Putamen (tissue), 1 donor: ENCODE measurements at regions not wholly inside any gene's neighbourhood (a gene's known extent, or its start where the extent isn't known, plus 50 kb on each side); places are given as distances from the start of the nearest gene placed in this dataset.
A peak's percentile ranks its signal among the peaks of the same experiment; 100 is the strongest.

ENCODE experiments used
- DNase-seq: peaks from one replicate; pipeline ENCODE4 v3.0.0-alpha.2; 2016; ENCODE audit warnings: low spot score

DNA sequence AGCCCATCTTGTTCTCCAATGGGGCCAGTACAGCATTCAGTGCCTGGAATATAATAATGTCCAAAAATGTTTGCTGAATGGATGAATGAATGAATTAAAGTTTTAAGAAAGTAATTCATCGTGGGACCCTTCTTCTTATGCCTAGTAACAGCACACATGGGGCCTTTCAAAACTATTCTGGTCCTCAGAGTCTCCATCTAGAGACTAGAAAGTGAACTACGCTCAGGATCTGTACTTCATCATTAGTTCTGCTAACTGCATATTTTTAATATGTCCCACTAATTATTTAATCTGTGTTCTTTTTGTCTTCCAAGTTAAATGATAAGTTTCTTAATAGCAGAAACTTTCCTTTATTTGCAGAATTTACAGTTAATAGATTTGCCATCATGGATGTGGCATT lies 172.5 kb downstream of the SMAD2 start:
- DNase-seq = no peak

DNA sequence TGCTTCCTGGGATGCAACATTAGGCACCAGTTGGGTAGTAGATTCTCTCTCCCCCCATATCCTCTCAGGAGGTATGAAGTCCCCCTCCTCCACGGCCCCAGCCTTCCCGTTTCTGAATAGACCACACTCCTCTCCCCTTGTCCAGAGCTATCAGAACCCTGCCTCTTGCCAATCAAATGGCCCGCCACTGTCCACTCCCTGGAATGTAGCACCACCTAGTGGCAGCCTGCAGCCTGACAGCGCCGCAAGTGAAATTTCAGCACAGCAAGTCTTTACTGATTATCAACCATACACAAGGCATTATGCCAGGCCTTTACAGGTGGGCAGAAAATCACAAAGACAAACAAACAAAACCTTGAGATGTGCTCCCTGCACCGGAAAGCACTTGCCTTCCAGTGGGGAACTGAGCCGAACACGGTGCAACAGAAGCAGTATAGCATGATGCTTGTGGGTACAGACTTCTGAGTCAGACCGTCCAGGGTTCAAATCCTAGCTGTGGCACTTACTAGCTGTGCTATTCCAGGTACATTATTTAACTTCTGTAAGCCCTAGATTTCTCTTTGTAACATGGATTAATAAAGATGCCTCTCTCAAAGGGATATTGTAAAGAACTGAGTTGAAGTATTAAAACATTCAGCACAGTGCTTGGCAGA lies 174.0 kb downstream of the SMAD2 start:
- peak; percentile 15 for DNase-seq

DNA sequence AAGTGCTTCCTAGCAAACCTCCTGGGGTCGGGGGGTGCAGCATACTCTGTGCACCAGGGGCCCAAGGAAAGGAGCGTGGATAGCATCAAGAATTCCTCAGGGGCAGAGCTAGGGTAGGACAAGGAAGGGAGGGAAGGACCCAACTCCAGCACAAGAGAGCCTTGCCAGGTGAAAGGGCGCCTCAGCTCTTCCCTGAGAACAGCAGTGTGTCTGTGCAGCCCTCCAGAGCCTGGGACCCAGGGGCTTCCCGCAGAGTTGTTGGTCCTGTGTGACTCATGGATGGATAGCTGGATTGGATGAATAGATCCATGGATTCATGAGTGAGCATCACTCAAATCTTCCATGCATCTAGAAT lies 175.4 kb downstream of the SMAD2 start:
- DNase-seq = no peak

DNA sequence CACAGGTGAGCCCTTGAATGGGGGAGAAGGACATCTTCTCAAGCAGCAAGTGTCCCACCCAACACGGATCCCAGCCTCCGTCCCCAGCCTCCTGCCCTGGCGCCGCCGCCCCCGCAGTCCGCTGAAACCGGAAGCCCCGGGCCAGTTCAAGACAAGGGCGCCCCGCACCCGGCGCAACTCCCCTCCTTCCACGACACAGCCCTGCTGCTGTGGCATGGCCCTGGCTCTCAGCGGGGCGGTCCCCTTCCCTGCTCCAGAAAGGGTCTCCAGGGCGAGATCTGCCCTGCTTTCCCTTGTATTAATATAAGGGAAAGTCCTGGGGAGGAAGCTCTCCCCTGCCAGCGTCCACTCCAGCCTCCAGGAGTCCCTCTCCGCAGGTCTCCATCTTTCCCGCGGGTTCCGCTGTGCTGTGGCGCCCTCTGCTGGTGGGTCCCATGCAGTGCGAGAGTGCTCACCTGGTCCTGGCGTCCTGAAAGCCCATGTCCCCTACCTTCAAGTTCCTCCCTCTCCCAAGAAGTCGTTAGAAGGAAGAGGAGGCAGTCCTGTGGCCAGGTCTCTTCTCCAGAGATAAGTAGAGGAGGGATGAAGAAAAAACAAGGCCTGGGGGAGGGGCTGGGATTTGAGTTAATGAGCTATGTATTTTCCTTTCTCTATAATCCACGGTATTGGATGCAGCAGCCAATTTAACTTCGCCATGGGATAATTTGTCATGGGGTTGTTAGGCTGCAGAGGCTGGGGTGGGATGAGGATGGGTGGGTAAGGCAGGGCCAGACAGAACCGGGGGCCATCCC lies 176.0 kb downstream of the SMAD2 start:
- no peak for DNase-seq

DNA sequence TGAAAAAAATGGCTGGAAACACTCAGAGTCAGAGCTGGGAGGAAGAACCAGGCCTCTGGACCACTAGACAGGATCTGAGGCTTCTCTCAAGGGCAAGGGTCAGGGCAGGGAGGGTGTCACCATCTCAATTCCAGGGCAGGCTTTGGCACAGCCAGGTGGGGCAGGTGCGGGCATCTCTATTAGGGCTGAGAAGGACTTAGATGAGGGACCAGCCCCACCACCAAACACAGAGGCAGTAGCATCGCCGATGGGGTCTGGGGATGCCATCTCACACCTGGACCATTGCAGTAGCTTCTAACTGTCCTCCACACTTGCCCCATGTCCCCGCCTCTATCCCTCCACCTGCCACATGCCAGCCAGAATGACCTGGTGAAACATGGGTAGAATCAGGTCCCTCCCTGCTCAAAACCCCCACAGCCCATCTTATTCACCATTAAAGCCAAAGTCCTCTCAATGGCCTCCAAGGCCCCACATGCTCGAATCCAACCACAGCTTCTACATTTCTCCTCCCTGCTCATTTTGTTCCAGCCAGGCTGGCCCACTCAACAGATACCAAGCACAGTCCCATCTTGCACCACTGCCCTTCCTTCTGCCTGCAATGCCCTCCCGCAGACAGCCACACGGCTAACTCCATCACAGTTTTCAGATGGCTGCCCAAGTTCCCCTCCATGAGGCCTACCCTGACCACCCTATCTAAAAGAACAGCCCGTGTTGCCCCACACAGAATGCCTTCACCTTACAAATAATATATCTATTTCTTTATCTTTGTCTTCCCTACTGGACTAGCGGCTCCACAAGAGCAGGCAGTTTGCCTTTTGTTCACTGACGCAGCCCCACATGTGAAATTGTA lies 177.4 kb downstream of the SMAD2 start:
- no peak for DNase-seq

DNA sequence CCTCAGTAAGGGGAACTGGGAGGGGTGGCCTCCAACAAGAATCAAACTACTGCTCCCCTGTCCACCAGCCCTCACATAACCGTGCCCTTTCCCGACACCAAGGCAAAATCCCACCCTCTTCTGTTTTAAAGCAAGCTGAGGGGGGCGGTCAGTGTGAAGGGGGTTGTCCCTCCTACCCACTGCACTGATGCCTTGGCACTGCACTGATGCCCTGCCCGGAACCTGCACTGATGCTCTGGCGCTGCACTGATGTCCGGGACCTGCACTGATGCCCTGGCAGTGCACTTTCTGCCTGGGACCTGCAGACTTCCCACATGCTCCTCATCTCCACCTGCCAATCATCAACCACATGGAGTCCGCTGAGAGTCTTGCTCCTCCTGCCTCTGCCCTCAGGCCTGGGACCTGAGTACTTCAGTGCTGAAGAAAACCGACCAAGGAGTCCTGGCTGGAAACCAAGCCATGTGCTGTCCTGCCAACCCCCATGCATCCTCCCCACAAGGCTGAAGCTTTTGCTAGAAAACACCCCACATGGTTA lies 179.5 kb downstream of the SMAD2 start:
- DNase-seq = no peak

DNA sequence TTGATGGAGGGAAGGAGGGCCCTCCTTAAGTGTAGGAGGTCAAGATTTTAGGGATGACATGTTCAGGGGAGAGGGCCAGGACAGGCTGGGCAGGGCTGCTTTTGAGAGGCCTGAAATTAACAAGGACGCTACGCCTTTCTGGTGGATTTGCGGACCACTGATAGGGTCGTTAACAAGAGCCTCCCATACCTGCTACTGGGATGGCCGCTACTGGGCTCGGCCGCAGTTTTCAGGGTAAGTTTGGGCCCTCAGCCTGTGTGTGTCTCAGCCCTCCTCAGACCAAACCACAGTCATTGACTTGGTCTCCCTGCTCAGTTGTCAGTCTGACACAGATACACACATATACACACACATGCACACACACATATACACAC lies 180.9 kb downstream of the SMAD2 start:
- no peak for DNase-seq

DNA sequence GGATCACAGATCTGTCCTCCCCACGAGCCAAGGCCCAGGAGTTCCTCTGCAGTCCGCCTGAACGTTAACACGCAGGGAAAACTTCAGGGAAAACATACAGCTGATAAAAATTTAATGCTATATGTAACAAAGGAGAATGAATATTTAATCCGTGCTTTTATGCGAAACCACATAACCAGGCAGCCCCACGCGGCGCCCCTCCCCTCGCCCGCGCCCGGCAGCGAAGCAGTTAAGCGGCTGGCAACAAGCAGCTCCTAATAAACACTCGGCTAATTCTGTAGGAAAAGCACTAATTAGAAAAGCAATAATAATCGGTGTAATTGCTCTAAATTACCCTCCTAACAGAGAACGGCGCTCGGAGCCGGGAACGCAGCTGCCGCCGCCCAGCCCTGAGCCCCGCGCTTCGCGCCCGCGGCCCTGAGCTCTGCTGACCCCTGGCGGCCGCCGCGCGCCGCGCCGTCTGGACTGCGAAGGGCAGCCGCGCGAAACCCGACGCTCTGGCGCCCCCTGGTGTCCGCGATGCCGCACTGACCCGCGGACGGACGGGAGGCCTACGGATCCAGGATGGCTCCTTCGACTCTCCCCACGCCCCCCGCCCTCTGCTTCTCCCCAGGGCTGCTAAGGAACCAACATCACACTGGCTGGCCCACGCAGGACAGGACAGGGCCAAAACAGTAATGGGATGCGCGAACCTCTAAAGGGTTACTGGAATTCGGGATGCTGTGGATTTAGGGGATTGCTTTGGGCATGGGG lies 181.4 kb downstream of the SMAD2 start:
- DNase-seq = peak; percentile 55

DNA sequence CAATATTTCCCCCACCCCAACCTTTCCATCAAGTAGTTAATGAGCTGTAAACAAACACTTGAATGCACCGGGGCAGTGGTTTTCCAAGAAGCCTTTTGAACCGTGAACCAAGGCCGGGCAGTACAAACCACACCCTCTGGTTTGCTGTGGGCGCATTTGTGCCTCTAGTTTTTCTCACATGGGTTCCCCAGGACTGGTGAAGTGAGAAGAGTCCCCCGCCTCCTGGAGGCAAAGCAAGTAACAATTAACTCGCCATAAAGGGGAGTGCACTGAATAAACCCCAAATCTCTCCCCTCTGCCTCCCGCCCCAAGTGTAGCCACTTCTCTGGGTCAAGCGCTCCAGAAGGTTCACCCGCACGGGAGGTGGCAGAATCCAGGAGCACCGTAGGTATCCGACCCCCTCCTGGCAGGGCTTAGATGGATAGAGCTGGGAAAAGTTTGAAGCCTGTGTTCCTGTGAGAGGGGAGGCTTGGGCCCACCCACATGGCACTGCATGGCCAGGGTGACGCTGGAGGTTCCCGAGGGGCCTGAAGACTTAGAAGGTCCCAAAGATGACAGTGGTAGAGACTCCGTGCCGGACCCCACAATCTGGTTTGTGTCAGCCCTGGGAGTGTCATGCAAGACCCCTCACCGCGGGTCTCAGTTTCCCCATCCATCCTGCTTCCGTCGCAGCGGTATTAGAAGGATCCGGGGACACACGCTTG lies 182.2 kb downstream of the SMAD2 start:
- no peak for DNase-seq

DNA sequence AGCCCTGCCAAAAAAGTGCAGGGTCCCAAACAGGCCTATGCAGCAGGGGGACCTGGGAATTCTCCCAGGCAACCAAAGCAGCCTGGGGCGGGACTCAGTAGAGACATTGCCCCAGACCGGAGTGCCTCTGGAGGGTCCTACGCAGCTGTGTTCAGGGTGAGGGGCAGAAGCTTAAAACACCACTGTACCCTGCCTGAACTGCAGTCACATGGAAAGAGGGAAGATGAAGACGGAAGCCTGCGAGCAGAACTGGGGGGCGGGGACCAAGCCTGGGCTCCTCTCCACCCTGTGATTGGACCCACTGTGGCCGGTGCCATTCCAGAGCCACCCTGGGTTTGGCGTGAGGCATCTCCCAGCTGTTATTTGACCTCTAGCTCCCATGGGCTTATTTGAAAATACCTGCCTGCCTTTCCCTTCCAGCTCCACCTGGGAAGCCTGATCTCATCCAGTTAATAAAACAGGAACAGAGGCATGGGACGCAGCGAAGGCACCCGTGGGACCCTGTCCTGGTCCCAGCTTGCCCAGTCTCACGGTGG lies 183.1 kb downstream of the SMAD2 start:
- no peak for DNase-seq

DNA sequence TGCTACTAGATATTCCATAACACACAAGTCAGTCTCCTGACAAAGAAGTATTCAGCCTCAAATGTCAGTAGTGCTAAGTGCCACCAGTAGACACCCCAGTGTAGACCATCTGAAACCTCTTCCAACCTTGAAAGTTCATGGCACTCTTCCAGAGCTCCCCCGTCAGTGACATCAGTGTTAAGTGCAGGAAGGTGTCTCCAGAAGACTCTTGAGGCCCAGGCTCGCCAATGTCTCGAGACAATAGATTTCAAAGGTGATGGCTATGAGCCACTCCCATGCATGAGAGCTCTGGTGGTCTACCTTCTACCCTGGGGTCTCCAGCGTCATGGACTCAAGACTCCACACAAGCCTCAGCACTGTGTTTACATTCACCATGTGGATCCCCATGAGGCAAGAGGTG lies 183.8 kb downstream of the SMAD2 start:
- no peak for DNase-seq

DNA sequence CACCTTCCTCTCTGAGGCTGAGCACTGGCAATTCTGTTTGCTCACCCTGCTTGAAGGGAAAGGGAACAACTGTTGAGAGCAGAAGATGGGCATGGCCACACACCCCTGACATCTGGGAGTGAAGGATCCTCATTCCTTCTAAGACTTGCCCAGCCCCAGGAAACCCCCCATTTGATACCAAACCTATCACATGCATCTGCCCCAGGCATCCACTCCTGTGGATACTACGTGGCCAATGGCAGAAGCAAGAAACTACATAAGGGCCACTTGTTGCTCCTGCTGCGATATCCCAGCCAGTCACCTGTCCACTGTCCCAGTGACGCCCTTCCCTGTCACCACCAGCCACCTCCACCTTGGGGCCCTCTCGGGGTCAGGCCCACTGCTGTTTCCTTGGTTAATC lies 185.2 kb downstream of the SMAD2 start:
- DNase-seq = no peak

DNA sequence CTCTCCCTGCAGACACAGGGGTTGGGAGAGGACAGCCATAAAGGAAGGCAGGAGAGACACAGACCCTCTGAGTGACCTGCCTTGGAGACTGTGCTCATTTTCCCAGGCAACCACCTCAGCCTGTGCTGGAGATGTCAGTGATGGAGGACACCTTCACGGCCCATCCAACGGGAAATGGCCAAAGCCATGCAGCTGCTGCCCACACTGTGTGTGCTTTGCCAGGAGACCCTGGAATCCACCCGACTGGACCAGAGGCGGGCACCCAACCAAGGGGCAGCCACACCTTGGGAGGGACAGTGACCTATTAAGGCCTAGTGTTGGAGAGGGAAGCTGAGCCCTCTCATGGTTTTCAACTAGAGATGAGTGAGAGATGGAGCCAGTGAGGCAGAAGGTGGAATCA lies 192.5 kb downstream of the SMAD2 start:
- DNase-seq = no peak

DNA sequence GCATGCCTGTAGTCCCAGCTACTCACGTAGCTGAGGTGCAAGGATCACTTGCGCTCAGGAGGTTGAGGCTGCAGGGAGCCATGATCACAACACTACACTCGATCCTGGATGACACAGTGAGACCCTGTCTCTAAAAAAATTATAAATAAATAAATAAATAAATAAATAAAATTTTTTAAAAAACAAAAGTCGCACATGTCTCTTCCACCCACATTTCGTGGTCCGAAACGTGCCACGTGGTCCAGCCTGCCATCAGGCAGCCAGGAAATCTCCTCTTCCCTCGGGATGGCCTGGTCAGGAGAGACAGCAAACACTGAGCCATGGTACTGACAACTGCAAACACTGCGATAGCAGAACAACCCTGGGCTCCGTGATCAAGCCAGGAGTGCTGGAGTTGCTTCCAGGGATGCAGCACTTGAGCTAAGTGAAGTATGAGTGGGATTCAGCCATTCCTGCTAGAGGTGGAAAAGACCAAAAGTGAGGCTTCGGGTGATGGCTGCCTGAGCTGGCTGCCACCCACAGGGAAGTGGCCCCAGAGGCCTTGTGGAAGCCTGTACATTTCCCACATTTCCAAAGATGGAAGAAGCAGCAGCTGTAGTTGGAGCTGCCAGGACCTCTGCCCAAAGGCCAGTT lies 193.1 kb downstream of the SMAD2 start:
- no peak for DNase-seq

DNA sequence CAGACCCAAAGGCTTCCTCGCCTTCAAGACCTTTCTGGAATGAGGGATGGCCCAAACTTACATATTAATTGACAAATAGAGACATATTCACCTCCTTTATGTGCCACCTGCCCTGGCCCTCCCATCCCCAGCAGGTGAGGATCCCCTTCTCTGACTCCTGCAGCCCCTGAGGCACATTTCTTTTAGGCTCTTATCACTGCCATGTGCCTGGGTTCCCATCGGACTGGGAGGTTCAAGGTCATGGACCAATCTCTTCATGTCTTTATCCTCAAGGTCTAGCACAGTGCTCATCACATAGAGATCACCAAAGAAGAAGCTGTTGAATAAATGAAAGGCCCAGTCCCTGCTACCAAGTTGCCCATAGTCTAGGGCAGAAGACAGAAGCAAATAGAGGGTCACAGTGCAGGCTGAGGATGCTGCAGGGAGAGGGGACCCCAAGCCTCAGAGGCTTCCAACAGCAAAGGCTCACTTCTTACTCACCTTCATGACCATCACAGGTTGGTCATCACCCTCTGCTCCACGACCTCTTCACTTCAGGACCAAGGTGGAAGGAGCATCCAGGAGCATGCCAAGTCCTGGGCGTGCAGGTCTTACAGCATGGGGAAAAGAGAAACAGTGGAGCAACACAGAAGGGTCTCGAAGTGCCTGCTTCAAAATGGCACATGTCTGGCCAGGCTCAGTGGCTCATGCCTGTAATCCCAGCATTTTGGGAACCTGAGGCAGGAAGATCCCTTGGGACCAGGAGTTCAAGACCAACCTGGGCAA lies 193.9 kb downstream of the SMAD2 start:
- DNase-seq = no peak

DNA sequence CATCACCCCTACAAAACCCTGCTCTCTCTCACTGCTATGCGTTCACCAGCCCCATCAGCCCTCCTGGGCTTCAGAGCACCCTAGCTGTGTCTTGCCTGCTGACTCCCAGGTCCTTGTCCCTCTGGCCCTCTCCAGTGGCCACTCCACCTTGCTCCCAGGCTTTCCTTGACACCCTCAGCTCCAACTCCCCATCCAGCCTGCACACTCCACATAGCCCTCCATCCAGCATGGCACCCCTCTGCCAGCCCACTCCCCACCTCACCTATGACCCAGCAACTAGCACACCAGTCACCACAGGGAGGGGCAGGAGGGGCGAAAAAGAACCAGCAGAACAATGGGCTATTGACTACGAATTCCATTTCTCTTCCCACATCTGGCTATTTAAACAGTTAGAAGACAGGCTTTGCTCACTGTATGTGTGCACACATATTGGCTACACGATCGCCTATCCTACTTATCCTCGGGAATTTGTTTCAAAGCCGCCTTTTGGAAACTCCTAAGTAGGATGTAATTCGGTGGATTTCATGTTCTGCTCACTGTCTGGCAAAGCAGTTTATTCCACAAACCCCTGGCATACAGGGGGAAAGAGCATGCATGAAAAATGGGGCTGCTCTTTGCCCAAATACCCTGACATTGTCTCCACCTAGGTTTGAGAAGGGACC lies 195.3 kb downstream of the SMAD2 start:
- no peak for DNase-seq

DNA sequence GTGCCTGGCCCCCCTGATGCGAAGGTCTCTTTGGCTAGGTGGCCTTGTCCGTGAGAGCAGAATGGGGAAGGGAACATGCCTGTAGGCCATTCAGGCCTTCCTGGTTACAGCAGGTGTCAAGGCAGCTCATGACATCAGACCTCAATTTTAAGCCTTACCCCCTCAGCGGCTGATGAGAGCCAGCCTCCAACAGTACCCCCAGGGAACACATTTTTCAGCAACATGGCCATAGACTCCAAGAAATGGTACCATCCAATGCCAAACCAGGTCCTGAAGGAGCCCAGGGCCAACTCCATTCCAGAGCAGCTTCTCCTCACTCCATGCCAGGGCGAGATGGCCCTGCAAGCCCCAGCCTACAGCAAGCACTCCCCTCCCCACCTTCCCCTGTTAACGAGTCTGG lies 199.2 kb downstream of the SMAD2 start:
- DNase-seq = no peak

DNA sequence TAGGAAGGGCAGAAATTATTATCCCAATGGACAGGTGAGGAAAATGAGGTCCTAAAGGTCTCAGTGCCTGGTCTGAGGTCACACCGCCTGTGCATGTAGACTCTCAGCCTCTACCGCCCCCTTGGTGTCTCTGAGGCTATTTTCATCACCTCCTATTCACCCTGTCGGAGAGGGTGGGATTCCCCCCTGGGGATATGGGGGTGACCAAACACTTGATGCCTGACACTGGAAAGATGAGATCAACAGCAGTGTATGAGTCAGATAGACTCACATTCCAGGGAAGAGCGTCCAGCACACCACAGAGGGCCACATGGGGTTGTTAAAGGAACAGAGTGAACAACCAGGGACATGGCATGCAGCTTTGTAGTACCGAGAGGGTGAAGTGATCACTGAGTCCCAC lies 199.7 kb downstream of the SMAD2 start:
- no peak for DNase-seq

DNA sequence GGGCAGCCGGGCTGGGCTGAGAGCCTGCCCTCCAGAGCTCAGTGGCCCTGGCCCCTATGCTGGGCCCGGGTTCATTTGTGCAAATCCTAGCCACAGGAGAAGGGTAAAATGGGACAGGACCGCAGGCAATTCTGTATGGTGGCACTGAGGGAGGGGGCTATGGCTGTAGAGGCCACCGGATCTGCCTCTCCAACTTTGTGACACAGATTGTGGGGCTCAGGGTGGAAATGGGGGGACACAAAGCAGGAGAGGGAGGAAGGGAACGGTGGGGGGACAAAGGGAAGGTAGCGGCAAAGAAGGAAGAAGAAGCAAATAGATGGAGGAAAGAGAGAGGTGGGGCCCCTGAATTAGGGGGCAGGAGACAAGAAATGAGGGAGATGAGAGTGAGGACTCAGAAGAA lies 201.1 kb downstream of the SMAD2 start:
- DNase-seq = no peak
